ENCODE measurements at regions not wholly inside any gene's neighbourhood (a gene's known extent, or its start where the extent isn't known, plus 50 kb on each side); places are given as distances from the start of the nearest gene placed in this dataset.

GRCh38 chr12:40598073-40598472 is 94.2 kb upstream of the CNTN1 start:
- TF ChIP-seq POLR2A (IDR thresholded peaks at IDR 0.05) (no peak), CTCF (IDR thresholded peaks at IDR 0.05) (no peak)
